ENCODE measurements at regions not wholly inside any gene's neighbourhood (a gene's known extent, or its start where the extent isn't known, plus 50 kb on each side); places are given as distances from the start of the nearest gene placed in this dataset.
"Not testable (repeated sequence)": the region's sequence is repeated elsewhere in the genome, so short reads cannot be mapped to it uniquely, and the experiment has no call there.

- H2AFZ ChIP-seq = no peak overlapping the region
- H3K9me2 ChIP-seq (ENCODE audit: insufficient read depth) = no peaks in the 10 kb centered on the region
- no peaks in the 10 kb centered on the region for H3K79me2 ChIP-seq (ENCODE audit: low read depth)
- H3K36me3 ChIP-seq (ENCODE audit: low read depth) = no peaks in the 10 kb centered on the region
- no peaks in the 10 kb centered on the region for H3K9me3 ChIP-seq (ENCODE audit: insufficient read depth, low read depth)
- intact Hi-C loops (cut with micrococcal nuclease; ENCODE audit: unreplicated experiment) = no loop called here
- H3K27ac ChIP-seq = no peak overlapping the region
- H3K4me1 ChIP-seq (replicated peaks; ENCODE audit: insufficient read depth) = peaks cover 6% of the 10 kb centered on the region; the same call in 1 of the 2 replicates
- TF ChIP-seq CTCF (conservative IDR thresholded peaks at IDR 0.05) = no peak
- no peak for TF ChIP-seq EZH2 (IDR thresholded peaks at IDR 0.05; ENCODE audit: low read depth)
- no peaks in the 10 kb centered on the region for H4K20me1 ChIP-seq (ENCODE audit: insufficient read depth)
- no TSS peak for BruUV-seq (replicated peaks)
- H3F3A ChIP-seq (ENCODE audit: insufficient read depth, low read depth) = peaks cover 16% of the 10 kb centered on the region; the same call in 1 of the 2 replicates
- no peak overlapping the region for H3K4me3 ChIP-seq
- H3K4me2 ChIP-seq = no peak overlapping the region
- ChIA-PET POLR2A (ENCODE audit: unreplicated experiment) (no interaction called here), CTCF (no interaction called here)
- no peak for DNase-seq
- no peaks in the 10 kb centered on the region for H3K27me3 ChIP-seq (ENCODE audit: insufficient read depth, low read depth)
These were observed 111.4 kb downstream of the VSIG4 start for GRCh38 chrX:65928522-65928921.

GRCh38 chrX:65927386-65927785 is 112.5 kb downstream of the VSIG4 start:
- intact Hi-C loops (cut with micrococcal nuclease; ENCODE audit: unreplicated experiment); H3K79me2 ChIP-seq (ENCODE audit: low read depth); H3K9me3 ChIP-seq (ENCODE audit: insufficient read depth, low read depth); BruUV-seq (replicated peaks); H4K20me1 ChIP-seq (ENCODE audit: insufficient read depth); H3K4me2 ChIP-seq; POLR2A ChIA-PET (ENCODE audit: unreplicated experiment); H2AFZ ChIP-seq; H3K4me3 ChIP-seq; H3K9me2 ChIP-seq (ENCODE audit: insufficient read depth); DNase-seq; H3K4me1 ChIP-seq (replicated peaks; ENCODE audit: insufficient read depth); H3K27me3 ChIP-seq (ENCODE audit: insufficient read depth, low read depth); CTCF ChIA-PET; H3K27ac ChIP-seq; H3K36me3 ChIP-seq (ENCODE audit: low read depth); H3F3A ChIP-seq (ENCODE audit: insufficient read depth, low read depth): not testable (repeated sequence)

- H3K27me3 ChIP-seq (ENCODE audit: insufficient read depth, low read depth) = no peaks in the 10 kb centered on the region
- no peak overlapping the region for H3K27ac ChIP-seq
- H3K9me2 ChIP-seq (ENCODE audit: insufficient read depth) = no peaks in the 10 kb centered on the region
- H3K4me1 ChIP-seq (replicated peaks; ENCODE audit: insufficient read depth) = no peaks in the 10 kb centered on the region
- CTCF ChIA-PET = no interaction called here
- H3K4me2 ChIP-seq = no peak overlapping the region
- H2AFZ ChIP-seq = no peak overlapping the region
- no peaks in the 10 kb centered on the region for H3K79me2 ChIP-seq (ENCODE audit: low read depth)
- intact Hi-C loops (cut with micrococcal nuclease; ENCODE audit: unreplicated experiment) = no loop called here
- TF ChIP-seq CTCF (conservative IDR thresholded peaks at IDR 0.05) (no peak), EZH2 (IDR thresholded peaks at IDR 0.05; ENCODE audit: low read depth) (no peak)
- H3K9me3 ChIP-seq (ENCODE audit: insufficient read depth, low read depth) = no peaks in the 10 kb centered on the region
- no TSS peak for BruUV-seq (replicated peaks)
- H3K4me3 ChIP-seq = no peak overlapping the region
- no peak for DNase-seq
- no peaks in the 10 kb centered on the region for H4K20me1 ChIP-seq (ENCODE audit: insufficient read depth)
- H3F3A ChIP-seq (ENCODE audit: insufficient read depth, low read depth) = no peaks in the 10 kb centered on the region
- POLR2A ChIA-PET (ENCODE audit: unreplicated experiment) = no interaction called here
- H3K36me3 ChIP-seq (ENCODE audit: low read depth) = no peaks in the 10 kb centered on the region
These were observed 113.5 kb downstream of the VSIG4 start for GRCh38 chrX:65926095-65927019.

Data from PC-9 (cell line).